ENCODE measurements at regions not wholly inside any gene's neighbourhood (a gene's known extent, or its start where the extent isn't known, plus 50 kb on each side); places are given as distances from the start of the nearest gene placed in this dataset.

GRCh38 chr4:164197556-164197955 lies 556.4 kb upstream of the SMIM31 start:
- TF ChIP-seq E2F4 (CRISPR knock-in tag; IDR thresholded peaks at IDR 0.05; ENCODE audit: borderline replicate concordance, low read depth) (no peak), CTCF (IDR thresholded peaks at IDR 0.05) (no peak), ESRRA (CRISPR knock-in tag; IDR thresholded peaks at IDR 0.05; ENCODE audit: borderline replicate concordance) (no peak), USF1 (CRISPR knock-in tag; IDR thresholded peaks at IDR 0.05) (no peak), ZBTB43 (CRISPR knock-in tag; IDR thresholded peaks at IDR 0.05) (no peak), ATF6 (CRISPR knock-in tag; IDR thresholded peaks at IDR 0.05) (no peak), ZNF423 (CRISPR knock-in tag; IDR thresholded peaks at IDR 0.05) (no peak)

Measured in WTC11 (cell line).